GM12891 (cell line): ENCODE measurements at regions not wholly inside any gene's neighbourhood (a gene's known extent, or its start where the extent isn't known, plus 50 kb on each side); places are given as distances from the start of the nearest gene placed in this dataset.
A peak's percentile ranks its signal among the peaks of the same experiment; 100 is the strongest.

Experiments
- DNase-seq: peaks from one replicate; pipeline ENCODE4 v3.0.0; 2011; ENCODE audit warnings: low spot score; ENCODE audit not compliant: insufficient read length
- FAIRE-seq: peaks from 2 replicates; lab custom pipeline; 2011; peaks lifted over from hg19 to GRCh38; lab: Jason Lieb, UNC
- PAX5 ChIP-seq: IDR thresholded peaks from 2 replicates; pipeline ENCODE4 v1.6.1; 2011; ENCODE audit warnings: low read length, moderate library complexity, mild to moderate bottlenecking; ENCODE audit not compliant: insufficient read depth, severe bottlenecking
- POLR2A ChIP-seq: IDR thresholded peaks from 2 replicates; pipeline ENCODE4 v1.6.1; 2011; ENCODE audit warnings: low read depth, low read length, control low read depth
- POLR2AphosphoS5 ChIP-seq: IDR thresholded peaks from 2 replicates; pipeline ENCODE4 v1.6.1; 2011; ENCODE audit warnings: low read depth, low read length, control low read depth
- POU2F2 ChIP-seq: IDR thresholded peaks from 2 replicates; pipeline ENCODE4 v1.6.1; 2011; ENCODE audit warnings: low read depth, mild to moderate bottlenecking, control low read depth, low read length, moderate library complexity
- SPI1 ChIP-seq: IDR thresholded peaks from 2 replicates; pipeline ENCODE4 v1.6.1; 2011; ENCODE audit warnings: low read depth, low read length, control low read depth
- TAF1 ChIP-seq: IDR thresholded peaks from 2 replicates; pipeline ENCODE4 v1.6.1; 2011; ENCODE audit warnings: low read depth, low read length, control low read depth

DNA sequence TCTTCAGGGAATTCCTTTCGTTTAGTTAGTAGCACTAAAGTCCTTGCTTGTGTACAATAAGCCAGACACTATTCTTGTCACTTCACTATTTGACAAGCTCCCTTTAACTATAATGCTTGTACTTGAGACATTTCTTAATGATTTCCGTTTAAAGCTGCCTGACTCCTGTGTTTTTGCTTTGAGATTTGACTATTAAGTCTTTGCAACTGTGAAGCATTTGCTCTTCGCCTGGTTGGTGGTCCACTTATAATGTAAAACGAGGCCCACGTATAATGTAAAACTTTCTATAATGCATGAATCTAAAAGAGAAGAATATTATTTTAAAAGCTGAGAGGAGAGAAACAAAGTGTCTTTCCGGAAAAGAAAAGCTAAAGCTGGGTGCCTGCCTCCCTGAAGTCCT is 204.1 kb upstream of the FAM47C start:
- no peak for DNase-seq
- TF ChIP-seq TAF1 (no peak), PAX5 (no peak), POLR2AphosphoS5 (no peak), POU2F2 (no peak), POLR2A (no peak), SPI1 (no peak)
- FAIRE-seq: no peak

DNA sequence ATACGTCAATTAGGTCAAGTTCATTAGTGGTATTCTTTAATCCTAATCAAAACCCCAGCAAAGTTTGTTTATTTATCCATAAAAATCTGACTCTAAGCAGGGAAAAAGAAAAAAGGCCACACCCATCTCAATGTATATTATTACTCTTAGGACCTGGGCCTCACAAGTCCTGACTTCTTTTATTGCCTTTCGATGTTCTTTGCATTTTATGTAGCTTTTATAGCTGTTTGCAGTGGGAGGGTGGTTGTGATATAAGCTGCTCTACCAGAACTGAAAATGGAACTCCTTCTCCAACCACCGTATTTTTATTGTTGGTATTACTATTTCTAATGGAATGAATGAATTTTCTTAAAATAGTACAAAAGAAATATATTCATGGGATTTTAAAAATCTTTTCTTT is 163.3 kb upstream of the FAM47C start:
- DNase-seq (no peak), FAIRE-seq (no peak)
- no peak for TF ChIP-seq TAF1
- TF ChIP-seq POU2F2: no peak

DNA sequence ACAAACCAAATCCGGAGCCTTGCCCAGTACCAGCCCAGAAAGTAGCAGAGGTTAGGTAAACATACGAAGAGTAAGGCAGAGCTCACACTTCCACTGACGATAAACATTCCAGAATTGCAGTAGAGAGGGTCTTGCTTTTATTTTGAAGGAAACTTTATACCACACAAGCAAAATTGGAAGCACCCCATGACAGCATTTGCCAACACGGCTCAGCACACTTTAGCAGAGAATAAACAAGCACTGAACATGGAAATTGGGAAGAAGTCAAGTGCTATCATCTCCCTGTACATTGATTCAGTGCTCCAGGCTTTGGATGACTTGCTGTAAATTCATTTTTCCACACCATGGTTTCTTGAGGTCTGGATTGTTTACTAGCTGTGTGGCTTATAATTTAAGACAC is 160.7 kb upstream of the FAM47C start:
- DNase-seq (no peak), FAIRE-seq (no peak)
- TF ChIP-seq TAF1: no peak
- no peak for TF ChIP-seq POLR2AphosphoS5
- no peak for TF ChIP-seq PAX5
- TF ChIP-seq POU2F2: no peak
- TF ChIP-seq POLR2A: no peak
- TF ChIP-seq SPI1: no peak

DNA sequence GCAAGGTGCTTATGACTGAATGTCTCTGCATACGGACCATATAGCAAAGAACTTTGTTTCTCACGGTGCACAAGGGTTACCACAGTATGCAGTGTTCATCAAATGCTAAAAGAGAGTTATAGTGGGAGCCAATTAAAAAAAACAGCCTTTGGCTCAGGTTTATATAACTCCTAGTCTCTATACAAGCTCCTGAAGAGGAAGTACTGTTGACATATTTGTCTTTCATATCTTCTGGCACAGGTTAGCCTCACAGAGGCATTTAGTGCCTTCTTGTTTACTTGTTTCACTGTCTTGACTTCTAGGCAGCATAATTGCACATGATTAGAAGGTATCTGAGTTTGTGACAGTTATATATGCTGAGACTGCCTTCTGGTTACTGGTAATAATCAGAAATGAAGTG is 158.8 kb upstream of the FAM47C start:
- FAIRE-seq: no peak
- TF ChIP-seq POLR2AphosphoS5: no peak
- no peak for TF ChIP-seq SPI1
- no peak for TF ChIP-seq POU2F2
- no peak for TF ChIP-seq POLR2A
- no peak for TF ChIP-seq PAX5
- no peak for TF ChIP-seq TAF1
- DNase-seq: no peak

DNA sequence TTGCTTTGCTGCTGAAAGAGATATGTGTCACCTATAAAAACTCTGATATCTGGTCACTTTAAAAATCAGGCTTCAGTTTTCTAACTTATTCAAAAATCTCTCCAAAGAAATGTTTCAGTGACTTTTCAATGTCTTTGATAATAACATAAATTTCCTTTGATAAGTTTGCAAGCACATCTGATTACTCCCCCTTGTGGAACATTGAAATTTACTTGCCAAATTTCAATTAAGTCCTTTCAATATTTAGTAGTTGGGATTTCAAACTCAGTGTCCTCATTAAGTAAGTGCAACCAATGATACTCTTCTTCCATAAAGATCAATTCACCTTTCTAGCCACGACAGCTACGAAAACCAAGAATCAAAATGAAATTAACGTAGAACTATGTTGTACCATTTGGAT is 151.3 kb upstream of the FAM47C start:
- DNase-seq (no peak), FAIRE-seq (no peak)
- no peak for TF ChIP-seq POLR2AphosphoS5
- no peak for TF ChIP-seq POLR2A
- TF ChIP-seq TAF1: no peak
- no peak for TF ChIP-seq POU2F2
- TF ChIP-seq PAX5: no peak
- no peak for TF ChIP-seq SPI1

DNA sequence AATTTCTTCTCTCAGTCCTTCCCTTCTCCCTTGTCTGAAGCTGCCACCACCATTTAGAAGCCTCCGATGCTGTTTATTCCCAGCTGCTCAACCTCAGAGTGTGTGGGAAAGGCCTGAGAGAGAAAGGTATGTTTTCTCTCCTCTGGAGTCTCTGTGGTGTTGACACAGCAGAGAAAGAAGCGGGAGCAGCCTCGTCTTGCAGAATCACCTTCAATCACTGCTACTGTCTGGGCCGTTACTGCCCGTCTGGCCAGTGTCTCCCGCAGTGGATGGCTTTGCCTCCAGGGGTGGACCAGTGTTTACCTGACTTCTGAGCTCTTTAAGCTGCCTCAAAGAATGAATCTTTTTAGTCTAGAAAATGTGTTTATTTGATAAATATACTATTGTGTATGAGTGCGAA is 148.9 kb upstream of the FAM47C start:
- no peak for FAIRE-seq

DNA sequence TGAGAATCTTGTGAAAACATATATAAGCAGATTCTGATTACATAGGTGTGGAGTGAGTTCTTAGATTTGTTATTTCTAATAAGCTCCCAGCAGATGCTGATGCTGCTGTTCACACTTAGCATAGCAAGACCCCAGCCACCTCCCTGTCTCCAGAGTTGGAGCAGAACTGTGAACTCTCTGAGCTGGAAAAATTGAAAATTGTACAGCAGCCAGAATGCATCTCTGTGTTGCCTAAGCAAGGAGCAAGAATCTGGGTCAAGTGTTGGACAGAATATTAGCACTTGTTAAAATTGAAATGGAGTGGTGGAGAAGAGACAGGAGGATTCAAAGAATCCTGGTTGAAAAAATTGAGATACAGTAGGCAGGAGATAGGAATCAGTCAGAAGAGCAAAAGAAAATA is 146.6 kb upstream of the FAM47C start:
- TF ChIP-seq SPI1 (no peak), POU2F2 (no peak), POLR2AphosphoS5 (no peak), POLR2A (no peak), PAX5 (no peak), TAF1 (no peak)
- no peak for DNase-seq
- no peak for FAIRE-seq

More for the DNA sequence above, 148.9 kb upstream of the FAM47C start:
- TF ChIP-seq POLR2A (no peak), POU2F2 (no peak), SPI1 (no peak), POLR2AphosphoS5 (no peak), TAF1 (no peak)
- DNase-seq: no peak

DNA sequence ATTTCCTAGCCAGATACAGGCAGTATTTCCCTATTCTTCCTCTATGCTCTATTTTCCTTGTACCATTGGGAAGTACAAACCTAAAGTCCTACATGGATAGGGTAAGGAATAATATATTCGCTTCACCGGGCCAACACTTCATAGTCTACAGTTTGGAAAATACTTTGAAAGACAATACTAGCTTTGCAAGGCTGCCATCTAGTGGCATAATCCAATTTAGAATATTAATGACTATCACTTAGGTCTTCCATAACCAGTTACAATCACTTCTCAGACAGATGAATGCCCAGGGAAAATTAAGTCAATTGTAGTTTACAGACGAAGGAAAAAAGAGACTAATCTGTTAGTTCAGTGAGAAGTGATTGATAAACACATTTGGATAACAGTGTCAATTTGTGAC is 141.0 kb upstream of the FAM47C start:
- TF ChIP-seq PAX5 (no peak), POU2F2 (no peak), POLR2AphosphoS5 (no peak), POLR2A (no peak), SPI1 (no peak), TAF1 (no peak)
- FAIRE-seq (peak; percentile 78), DNase-seq (no peak)

DNA sequence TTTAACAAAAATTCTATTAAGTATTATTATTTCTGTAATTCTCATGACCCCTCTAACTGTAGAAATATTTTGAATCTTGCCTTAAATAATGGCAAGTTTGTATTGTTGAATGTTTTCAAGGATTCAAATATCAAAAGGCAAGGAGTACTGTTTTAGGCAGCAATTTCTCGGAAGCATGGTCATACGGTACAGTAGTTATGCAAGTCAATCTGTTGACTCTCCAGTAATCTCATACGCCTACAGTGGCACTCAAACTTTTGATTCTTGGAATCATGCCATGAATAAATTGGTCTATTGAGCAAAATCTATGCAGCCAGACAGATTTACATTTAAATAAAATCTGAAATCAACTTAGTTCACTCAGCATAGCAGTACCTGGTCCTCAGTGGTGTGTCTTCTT is 139.6 kb upstream of the FAM47C start:
- TF ChIP-seq POLR2A (no peak), PAX5 (no peak), POU2F2 (no peak), SPI1 (no peak), POLR2AphosphoS5 (no peak), TAF1 (no peak)
- DNase-seq (no peak), FAIRE-seq (no peak)

DNA sequence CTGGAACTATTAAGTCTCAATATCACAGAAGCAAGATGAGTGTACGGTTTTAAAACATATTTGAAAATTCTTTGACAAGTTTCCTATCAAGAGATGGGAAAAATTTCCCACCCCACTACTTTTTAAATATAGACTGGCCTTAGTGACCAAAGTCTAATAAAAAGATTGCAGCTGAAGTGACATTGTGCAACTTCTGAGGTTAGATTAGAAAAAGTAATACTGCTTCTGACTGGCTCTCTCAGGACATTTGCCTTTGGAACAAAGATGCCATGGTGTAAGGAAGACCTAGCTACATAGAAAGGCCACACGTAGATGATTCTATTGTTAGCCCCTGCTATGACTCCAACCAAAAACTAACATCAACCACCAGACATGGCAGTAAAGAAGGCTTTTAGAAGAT is 138.7 kb upstream of the FAM47C start:
- DNase-seq: no peak
- FAIRE-seq: no peak
- no peak for TF ChIP-seq POLR2A
- TF ChIP-seq POU2F2: no peak
- TF ChIP-seq PAX5: no peak
- TF ChIP-seq SPI1: no peak
- no peak for TF ChIP-seq TAF1
- no peak for TF ChIP-seq POLR2AphosphoS5
